Islet precursor cell (in vitro differentiated cells): ENCODE measurements at regions not wholly inside any gene's neighbourhood (a gene's known extent, or its start where the extent isn't known, plus 50 kb on each side); places are given as distances from the start of the nearest gene placed in this dataset.

Experiments used
- DNase-seq: peaks from one replicate; pipeline ENCODE4 v3.0.0-alpha.2; 2018

- DNase-seq: no peak
These were observed 760.7 kb downstream of the GALR1 start for GRCh38 chr18:78010363-78010762.

DNA sequence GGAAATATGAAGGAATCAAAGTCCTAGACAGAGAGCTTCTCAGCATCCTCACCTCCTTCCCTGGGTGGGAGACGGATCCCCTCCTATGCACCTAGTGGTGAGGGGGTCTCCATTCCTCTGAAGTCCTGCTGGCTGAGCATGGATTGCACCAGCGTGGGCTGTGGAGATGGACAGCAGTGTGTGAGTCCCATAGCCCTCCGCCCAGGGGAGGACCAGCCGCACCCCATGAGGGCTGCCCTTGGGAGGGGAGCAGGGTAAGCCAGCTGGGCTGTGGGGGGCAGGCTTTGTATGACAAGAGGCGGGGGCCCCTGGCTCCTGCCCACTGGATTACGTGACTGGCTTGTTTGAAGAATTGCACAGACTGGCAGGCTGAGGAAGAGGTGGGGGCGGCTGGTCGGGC is 768.2 kb downstream of the GALR1 start:
- no peak for DNase-seq

DNA sequence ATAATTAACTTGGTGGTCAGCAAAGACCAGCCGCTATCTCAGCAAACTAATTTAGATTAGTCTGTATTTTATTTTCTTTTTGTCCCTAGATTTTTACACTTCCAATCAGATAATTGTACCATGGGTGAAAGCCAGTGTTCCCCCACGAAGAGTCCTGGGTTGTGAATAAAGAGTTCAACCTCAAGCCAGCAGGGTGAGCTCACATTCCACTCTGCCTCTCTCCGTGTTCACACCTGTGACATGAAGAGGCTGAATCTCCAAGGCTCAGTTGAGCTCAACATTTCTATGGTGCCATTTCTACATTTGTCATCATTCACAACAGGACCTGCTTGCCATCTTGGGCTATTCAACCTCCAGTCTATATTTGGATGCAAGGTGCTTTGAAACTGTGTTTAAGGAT is 771.5 kb downstream of the GALR1 start:
- no peak for DNase-seq

- DNase-seq: no peak
These were observed 781.9 kb downstream of the GALR1 start for GRCh38 chr18:78031589-78031988.

DNA sequence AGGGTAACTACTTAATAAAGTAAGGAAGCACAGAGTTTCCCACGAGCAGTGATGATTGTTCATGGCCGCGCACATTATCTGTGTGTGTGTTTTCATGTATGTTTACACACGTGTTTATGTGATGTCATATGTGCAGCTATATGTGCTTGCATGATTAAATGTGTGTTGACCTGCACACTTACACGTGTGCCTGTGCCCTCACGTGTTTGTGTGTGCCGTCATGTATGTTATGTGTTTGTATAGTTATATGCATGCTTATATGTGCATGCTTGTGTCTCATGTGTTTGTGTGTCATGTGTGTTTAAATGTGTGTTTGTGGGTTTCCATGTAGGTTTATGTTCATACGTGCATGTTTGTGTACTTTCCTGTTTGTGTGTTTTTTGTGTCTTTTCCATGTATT is 782.3 kb downstream of the GALR1 start:
- no peak for DNase-seq

DNA sequence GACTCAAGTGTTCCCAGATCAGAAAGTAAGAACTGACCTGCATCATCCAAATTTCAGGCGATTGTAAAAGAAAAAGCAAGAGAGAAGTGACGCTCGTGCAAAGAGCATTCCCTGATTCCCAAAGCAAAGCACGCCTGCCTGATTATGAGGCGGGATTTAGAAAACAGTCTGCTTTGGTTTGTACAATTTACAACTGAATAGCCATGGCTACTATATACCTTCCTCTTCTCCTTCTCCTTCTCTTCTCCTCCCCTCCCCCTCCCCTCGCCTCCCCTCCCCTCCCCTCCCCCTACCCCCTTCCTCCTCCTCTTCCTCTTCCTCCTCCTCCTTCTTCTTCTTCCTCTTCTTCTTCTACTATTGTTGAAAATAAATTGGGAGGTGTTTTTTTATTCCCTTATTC is 782.9 kb downstream of the GALR1 start:
- no peak for DNase-seq

DNA sequence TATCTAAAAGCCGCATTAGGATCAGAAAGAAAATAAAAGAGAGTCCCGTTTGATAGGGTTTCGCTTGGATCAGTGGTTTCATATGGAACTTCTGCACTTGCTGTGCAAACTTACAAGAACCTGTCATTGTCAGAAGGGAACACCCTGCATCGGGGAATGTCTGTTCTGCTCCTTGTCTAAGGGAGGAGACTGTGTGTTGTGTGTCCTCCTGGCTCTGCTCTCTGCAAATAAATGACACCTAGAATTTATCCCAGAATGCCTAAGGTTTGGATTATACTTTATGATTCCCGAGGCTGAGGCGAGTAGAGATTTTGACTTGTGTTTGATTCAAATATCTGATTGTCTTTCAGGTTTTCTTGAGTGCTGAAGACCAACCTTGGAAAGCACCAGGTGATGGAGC is 785.1 kb downstream of the GALR1 start:
- DNase-seq: no peak

- DNase-seq: no peak
These were observed 791.6 kb downstream of the GALR1 start for GRCh38 chr18:78041218-78041617.

- no peak for DNase-seq
These were observed 797.0 kb downstream of the GALR1 start for GRCh38 chr18:78046631-78047030.

GRCh38 chr18:78049281-78049680 is 799.6 kb downstream of the GALR1 start:
- DNase-seq: no peak

GRCh38 chr18:78054801-78055200 is 805.2 kb downstream of the GALR1 start:
- no peak for DNase-seq

DNA sequence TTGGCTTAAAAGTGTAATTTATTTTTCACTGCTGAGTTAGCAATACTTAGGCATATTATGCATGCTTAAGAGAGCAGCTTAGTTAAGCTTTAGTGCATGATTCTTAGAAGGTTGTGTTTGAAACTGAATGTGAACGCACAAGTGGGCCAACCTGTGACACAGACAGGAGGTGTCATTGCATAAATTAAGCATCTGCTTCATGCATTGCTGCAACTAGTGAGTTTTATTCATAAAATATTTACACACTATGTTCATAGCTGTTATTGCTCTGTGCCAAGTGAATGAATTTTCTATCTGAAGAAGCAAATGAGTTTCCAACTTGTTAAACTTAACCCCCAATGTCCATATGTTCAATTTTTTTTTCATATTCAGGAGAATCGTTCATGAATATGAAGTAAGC is 806.4 kb downstream of the GALR1 start:
- DNase-seq: no peak

DNA sequence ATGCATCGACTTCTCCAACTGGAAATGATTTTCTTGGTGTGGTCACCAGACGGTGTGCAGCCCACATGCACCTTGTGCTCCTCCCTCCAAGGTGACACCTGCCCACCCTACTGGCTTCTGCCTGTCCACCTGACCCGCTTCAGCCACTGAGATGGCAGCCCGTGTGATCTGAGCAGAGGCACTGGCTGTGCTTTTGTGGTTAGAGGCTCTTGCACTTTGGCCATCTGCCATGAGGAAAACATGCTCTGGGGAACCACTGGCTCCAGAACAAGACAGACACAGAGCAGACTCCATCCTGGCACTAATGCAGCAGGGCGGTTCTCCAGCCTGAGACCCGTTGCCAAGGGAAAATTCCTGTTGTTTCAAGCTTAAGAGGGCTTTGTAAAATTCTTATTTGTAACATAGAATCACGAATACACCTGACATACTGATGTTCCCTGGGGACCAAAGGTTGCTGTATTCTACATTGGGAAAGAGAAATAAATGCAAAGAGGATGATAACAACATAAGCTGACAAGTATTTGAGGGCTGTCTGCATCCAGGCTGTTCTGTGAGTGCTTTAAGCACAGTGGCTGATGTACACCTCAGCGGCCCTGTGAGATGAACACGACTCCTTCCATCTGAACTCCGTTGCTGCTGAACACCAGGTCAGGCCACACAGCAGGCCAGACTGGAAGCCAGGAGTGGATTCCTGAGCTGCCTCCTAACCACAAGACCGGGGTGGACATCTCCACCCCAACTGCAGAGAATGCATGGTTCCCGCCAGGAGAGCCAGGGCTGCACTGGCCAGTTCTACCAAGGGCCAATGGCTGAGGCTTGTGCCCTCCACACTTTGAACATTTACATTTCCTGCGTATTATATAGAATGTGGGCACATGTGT is 820.4 kb downstream of the GALR1 start:
- peak; percentile 92 for DNase-seq

DNA sequence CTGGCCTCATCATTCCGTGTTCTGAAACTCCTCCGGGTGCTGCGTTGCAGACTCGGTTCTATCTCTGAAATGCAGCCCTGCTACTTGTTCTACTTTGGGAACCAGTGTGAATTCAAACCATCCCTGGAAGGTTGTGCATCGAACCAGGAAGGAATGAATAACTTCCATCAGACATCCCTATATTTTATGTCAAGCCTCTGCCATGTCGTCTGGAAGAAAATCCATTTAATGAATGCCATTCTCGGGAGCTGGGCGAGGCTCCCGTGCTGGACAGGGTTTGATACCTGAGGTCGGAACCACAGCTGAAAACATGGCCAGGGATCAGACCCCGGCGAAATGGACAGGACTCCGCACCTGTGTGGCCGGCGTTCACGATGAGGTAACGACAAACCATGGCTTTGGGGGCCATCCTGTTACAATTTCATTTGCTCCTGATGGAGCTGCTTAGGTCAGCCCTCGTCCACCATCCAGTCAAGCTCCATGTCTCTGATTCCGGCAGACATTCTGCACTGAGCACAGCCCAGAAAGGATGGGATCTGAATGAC is 821.6 kb downstream of the GALR1 start:
- no peak for DNase-seq

DNA sequence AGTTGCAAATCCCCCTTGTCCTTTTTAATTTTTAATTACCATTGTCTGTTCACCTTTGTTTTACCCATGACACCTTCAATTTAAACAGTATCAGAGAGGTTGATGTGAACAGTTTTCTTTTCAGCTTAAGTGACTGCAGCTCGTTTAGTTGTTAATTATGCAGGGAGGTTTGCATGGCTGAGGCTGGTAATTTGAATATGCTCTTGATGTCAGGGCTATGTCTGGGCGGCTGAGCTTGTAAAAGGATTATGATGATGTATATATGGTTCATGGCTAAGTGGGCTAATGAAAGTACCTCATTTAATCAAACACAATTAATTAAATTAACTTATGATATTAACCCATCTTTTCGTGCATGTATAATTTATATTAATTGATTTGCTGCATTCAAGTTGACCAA is 822.1 kb downstream of the GALR1 start:
- DNase-seq: no peak

GRCh38 chr18:78072375-78072774 is 822.7 kb downstream of the GALR1 start:
- DNase-seq: no peak

DNA sequence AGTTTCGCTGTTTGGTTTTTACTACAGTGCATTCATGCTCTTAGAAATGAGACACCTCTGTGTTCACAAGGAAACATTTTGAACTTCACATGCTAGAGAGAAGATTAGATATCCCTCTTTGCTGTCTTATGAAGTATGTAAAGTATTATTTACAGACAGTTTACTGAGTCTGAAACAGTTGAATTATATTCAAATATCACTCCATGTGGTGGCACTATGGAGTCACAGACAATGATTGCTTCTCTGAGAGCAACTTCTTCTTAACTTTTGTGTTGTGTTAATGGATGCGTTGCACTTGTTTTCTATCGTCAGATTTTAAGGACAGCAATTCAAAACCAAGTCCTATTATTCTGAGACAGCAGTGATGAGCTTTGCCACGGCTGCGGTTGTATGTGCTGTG is 823.6 kb downstream of the GALR1 start:
- DNase-seq: no peak

GRCh38 chr18:78074400-78075020 is 824.9 kb downstream of the GALR1 start:
- no peak for DNase-seq

DNA sequence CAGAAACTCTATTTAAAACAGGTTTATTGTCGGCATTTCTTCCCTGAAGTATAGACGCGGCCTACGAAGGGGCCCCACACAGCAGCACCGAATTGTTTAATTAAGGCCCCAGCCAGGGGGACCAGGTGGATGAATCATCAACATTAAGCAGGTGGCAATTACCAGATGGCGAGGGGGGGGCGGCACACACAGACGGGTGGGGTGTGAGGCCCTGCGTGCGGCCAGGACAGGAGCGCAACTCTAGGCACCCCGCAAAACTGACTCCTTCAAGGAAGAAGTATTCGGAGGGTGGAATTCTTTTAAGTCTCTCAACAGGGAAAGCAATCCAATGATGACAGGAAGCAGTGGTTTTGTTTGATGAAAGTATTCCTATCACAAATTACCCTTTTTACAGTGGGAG is 830.4 kb downstream of the GALR1 start:
- DNase-seq: no peak

DNA sequence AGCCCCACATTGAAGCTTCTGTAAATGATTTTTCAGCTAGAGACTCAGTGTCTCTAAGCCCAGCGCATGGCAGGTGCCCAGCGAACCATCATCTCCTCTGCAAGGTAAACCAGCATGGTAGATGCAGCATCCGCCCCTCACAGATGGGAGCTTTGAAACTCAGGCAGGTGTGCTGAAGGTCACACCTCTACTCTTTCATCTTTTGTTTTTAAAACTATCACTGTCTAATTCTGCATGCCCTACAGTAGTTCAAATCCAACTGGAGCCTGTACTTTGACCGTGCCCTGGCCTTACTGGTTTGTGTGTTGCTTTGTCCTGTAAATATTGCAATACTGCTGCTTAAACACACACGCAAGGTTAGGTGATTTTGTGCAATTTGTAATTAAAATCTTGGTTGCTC is 831.1 kb downstream of the GALR1 start:
- DNase-seq: no peak

GRCh38 chr18:78082816-78083215 is 833.2 kb downstream of the GALR1 start:
- DNase-seq: no peak

DNA sequence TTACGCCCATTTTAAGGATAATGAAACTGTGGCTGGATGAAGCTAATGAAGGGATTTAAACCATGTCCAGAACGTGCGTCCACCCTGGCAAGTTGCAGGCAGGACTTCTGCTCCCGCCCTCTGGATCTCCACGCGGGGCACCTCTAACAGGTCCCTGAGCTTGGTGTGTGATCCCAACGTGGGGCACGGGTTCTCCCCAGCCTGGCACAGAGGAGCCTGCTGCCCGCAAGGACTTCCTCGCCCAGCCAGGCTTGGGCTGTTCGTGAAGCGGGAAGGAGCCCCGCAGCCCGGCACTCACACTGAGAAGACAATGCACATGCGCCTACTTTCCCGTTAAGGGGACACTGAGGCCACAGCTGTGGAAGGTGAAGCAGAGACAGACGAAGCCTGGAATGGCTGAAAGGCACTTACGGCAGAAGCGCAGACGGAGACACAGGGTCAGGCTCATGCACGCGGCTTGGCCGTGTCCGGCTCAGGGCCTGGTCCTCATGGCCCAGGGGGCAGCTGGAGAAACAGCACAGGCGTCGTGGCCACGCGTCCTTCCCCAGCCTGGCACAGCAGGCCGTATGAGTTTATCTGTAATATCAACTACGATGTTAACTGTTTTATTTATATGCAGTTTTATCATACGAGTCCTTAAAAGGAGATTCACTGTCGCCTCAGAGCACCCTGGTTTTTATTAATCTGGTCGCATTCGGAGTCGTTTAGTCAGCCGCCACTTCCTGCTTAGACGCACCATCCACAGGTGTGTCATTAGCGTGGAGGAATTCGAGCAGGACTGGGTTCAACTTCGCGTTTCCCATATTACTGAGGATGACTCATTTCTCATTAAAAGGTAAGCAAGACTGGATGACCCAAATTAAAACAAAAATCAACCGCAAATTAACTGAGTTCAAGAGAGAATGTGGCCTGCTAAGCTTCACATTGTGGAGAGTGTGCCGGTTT is 835.9 kb downstream of the GALR1 start:
- no peak for DNase-seq

- DNase-seq: no peak
These were observed 837.3 kb downstream of the GALR1 start for GRCh38 chr18:78086931-78087330.
